Breast epithelium (tissue), 3 donors: ENCODE measurements at regions not wholly inside any gene's neighbourhood (a gene's known extent, or its start where the extent isn't known, plus 50 kb on each side); places are given as distances from the start of the nearest gene placed in this dataset.

Experiments
- POLR2A ChIP-seq: fragments of 450-650 bp; IDR thresholded peaks from one replicate; pipeline ENCODE4 v1.6.1; 2016; ENCODE audit warnings: antibody characterized with exemption, mild to moderate bottlenecking, moderate library complexity
- POLR2AphosphoS5 ChIP-seq, 3 donors: sonication (generic); formaldehyde crosslinking; IDR thresholded peaks; one replicate each; pipeline ENCODE4 v1.6.1; 2017; ENCODE audit warnings: antibody characterized with exemption in 3 of 3

DNA sequence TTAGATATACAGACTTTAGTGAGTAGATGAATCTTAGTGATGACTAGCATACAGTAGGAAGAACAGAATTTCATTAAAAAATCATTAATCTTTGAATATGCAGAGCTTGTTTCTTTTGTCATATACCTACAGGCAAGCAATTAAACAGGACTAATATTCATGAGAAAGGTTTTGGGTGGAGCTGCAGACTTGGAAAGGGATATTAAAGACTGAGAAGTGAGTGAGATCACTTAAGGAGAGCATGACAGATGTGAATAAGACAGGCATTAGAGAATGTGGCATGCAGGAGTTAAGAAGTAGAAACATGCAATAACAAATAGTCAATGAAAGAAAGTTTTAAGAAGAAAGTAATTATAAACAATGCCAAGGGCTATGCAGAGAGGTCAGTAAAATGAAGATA lies 187.7 kb downstream of the TMTC3 start:
- no peak for TF ChIP-seq POLR2A
- TF ChIP-seq POLR2AphosphoS5 (IDR thresholded peaks at IDR 0.05): no peak
